ENCODE measurements at regions not wholly inside any gene's neighbourhood (a gene's known extent, or its start where the extent isn't known, plus 50 kb on each side); places are given as distances from the start of the nearest gene placed in this dataset.
"Not testable (repeated sequence)": the region's sequence is repeated elsewhere in the genome, so short reads cannot be mapped to it uniquely, and the experiment has no call there.

DNA sequence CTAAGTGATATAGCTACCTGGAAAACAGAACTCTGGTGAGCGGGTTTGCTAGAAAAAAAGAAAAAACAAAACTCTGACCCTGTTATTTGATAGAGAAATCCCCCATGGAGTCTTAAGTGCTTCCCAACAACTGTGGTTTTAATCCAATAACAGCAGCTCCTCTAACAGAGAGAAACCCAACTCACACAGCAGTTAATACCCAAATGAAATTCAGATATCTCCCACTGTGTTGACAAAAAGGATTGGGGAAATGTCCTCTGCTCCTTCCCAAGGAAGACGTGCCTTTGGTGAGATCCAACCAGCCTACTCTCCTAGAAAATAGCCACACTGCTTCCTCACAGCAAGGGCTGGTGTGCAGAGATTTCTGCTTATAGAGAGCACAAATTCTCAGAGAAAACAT lies 200.4 kb upstream of the FBXL4 start:
- H3K27ac ChIP-seq, result no peak overlapping the region
- in situ Hi-C loops (cut with HindIII; ENCODE audit: low pct_ligation_motif_present, low sequenced_read_pairs), result no loop called here
- DNase-seq, result no peak
- TF ChIP-seq CTCF (IDR thresholded peaks at IDR 0.05; ENCODE audit: low read depth, low read length, missing control alignments), result no peak
- no peak overlapping the region for H3K4me3 ChIP-seq (ENCODE audit: low read depth, low read length)
- H3K27me3 ChIP-seq (replicated peaks), result no peaks in the 10 kb centered on the region
- no peaks in the 10 kb centered on the region for H3K36me3 ChIP-seq (replicated peaks)

- Histone ChIP-seq H3K36me3 (replicated peaks) (no peaks in the 10 kb centered on the region), H3K27ac (no peak overlapping the region), H3K27me3 (replicated peaks) (no peaks in the 10 kb centered on the region), H3K4me3 (ENCODE audit: low read depth, low read length) (no peak overlapping the region)
- in situ Hi-C loops (cut with HindIII; ENCODE audit: low pct_ligation_motif_present, low sequenced_read_pairs), result no loop called here
- DNase-seq, result no peak
- TF ChIP-seq CTCF (IDR thresholded peaks at IDR 0.05; ENCODE audit: low read depth, low read length, missing control alignments), result no peak
Observed at GRCh38 chr6:99147206-99147605, 199.5 kb upstream of the FBXL4 start.

DNA sequence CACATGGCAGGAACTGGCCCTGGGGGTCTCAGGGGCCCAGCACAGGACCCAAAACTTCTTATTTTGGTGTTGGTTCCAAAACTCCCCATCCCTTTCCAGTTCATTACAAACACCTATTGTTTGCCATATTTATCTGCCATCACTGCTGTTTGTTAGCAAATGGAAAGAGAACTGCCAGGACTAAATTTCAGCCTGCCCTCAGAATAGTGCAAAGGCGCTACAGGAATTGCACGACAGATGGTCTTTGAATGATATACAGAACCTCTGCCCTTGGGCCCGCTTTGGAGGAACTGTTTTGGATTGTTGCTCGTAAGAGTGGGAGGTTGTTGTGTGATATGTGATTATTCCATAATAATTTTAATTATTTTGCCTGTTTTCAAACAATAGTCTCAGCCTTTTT lies 199.0 kb upstream of the FBXL4 start:
- in situ Hi-C loops (cut with HindIII; ENCODE audit: low pct_ligation_motif_present, low sequenced_read_pairs), result no loop called here
- no peaks in the 10 kb centered on the region for H3K27me3 ChIP-seq (replicated peaks)
- no peaks in the 10 kb centered on the region for H3K36me3 ChIP-seq (replicated peaks)
- DNase-seq, result no peak
- no peak overlapping the region for H3K27ac ChIP-seq
- H3K4me3 ChIP-seq (ENCODE audit: low read depth, low read length), result no peak overlapping the region
- no peak for TF ChIP-seq CTCF (IDR thresholded peaks at IDR 0.05; ENCODE audit: low read depth, low read length, missing control alignments)

DNA sequence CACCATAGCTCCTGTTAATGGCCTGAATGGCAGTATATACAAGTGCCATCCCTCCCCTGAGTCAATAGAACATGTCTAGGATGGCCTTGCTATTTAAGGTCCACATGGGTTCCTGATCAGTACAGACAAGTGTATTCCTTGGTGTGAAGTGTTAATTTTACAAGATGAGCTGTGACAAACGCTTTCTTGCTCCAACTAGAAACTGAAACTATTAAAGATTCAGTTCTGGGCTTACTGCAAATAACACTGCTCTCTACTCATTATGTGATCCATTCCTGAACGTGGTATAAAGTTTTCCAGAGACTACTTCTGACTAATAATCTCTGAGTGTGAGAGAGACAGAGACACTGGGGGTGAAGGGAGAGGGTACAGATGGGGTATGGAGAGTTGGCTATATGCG lies 198.0 kb upstream of the FBXL4 start:
- TF ChIP-seq CTCF (IDR thresholded peaks at IDR 0.05; ENCODE audit: low read depth, low read length, missing control alignments), result no peak
- in situ Hi-C loops (cut with HindIII; ENCODE audit: low pct_ligation_motif_present, low sequenced_read_pairs), result no loop called here

DNA sequence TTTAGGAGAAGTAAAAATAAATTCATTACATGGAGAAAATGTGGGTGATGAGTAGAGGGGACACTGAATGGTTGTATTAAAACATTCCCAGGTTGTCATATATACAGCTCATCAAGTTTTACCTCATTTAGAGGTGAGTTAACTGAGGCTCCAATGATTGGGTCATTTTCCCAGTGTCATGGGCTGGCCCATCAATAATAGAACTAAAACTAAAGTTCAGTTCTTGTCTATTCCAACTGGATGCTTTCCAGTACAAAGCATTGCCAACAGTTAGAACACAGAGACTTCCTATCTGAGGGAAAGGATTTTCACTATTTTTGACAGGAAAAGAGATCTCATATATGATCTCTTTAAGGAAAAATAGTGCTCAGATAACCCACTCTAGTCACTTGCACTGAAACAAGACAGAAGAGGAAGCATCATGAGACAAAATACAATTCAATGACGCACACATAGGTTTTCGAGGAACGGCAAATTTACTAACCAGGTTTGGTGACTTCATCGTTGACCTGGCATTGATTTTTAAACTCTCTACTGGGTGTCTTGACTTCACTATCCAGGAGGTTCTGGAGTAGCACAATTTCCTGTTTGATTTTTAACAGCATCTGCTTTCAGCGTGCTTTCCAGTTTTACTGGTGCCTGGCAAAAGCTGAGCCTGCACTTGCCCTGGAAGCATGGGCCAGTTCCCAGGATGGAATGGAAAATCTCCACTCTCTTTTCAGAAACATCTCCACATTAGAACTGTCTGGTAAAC lies 195.5 kb upstream of the FBXL4 start:
- Histone ChIP-seq H3K4me3 (ENCODE audit: low read depth, low read length) (no peak overlapping the region), H3K27me3 (replicated peaks) (no peaks in the 10 kb centered on the region), H3K27ac (no peak overlapping the region), H3K36me3 (replicated peaks) (no peaks in the 10 kb centered on the region)
- in situ Hi-C loops (cut with HindIII; ENCODE audit: low pct_ligation_motif_present, low sequenced_read_pairs), result no loop called here
- no peak for TF ChIP-seq CTCF (IDR thresholded peaks at IDR 0.05; ENCODE audit: low read depth, low read length, missing control alignments)
- DNase-seq, result no peak

More for the DNA sequence above, 198.0 kb upstream of the FBXL4 start:
- H3K27me3 ChIP-seq (replicated peaks), result no peaks in the 10 kb centered on the region
- no peak overlapping the region for H3K4me3 ChIP-seq (ENCODE audit: low read depth, low read length)
- no peaks in the 10 kb centered on the region for H3K36me3 ChIP-seq (replicated peaks)
- H3K27ac ChIP-seq, result no peak overlapping the region
- DNase-seq, result no peak

DNA sequence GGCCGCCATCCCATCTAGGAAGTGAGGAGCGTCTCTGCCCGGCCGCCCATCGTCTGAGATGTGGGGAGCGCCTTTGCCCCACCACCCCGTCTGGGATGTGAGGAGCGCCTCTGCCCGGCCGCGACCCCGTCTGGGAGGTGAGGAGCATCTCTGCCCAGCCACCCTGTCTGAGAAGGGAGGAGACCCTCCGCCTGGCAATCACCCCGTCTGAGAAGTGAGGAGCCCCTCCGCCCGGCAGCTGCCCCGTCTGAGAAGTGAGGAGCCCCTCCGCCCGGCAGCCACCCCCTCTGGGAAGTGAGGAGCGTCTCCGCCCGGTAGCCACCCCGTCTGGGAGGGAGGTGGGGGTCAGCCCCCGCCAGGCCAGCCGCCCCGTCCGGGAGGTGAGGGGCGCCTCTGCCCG lies 194.2 kb upstream of the FBXL4 start:
- H3K27me3 ChIP-seq (replicated peaks); H3K4me3 ChIP-seq (ENCODE audit: low read depth, low read length); H3K27ac ChIP-seq; H3K36me3 ChIP-seq (replicated peaks); in situ Hi-C loops (cut with HindIII; ENCODE audit: low pct_ligation_motif_present, low sequenced_read_pairs); DNase-seq: not testable (repeated sequence)
